ENCODE measurements at regions not wholly inside any gene's neighbourhood (a gene's known extent, or its start where the extent isn't known, plus 50 kb on each side); places are given as distances from the start of the nearest gene placed in this dataset.
A peak's percentile ranks its signal among the peaks of the same experiment; 100 is the strongest.

- H3K4me3 Mint-ChIP-seq, result no peak overlapping the region
- Histone ChIP-seq H3K4me1 (ENCODE audit: control insufficient read depth, insufficient read depth, low read length) (peaks cover 8% of the 10 kb centered on the region), H3K36me3 (ENCODE audit: control insufficient read depth, insufficient read depth, low read length) (no peaks in the 10 kb centered on the region), H3K9ac (ENCODE audit: extremely low read depth, low read length, poor library complexity, severe bottlenecking) (no peak overlapping the region), H3K27ac (ENCODE audit: low read depth, low read length) (peak overlapping the region; percentile 74), H3K4me3 (ENCODE audit: low read length) (no peak overlapping the region), H3K9me3 (ENCODE audit: control insufficient read depth, low read length) (no peaks in the 10 kb centered on the region), H3K27me3 (ENCODE audit: control insufficient read depth, insufficient read depth, low read length, poor library complexity, severe bottlenecking) (no peaks in the 10 kb centered on the region)
- TF ChIP-seq CTCF (conservative IDR thresholded peaks at IDR 0.05), result no peak
- DNase-seq, result no peak
- H3K36me3 Mint-ChIP-seq (ENCODE audit: low read depth), result peaks cover 8% of the 10 kb centered on the region
- peaks cover 9% of the 10 kb centered on the region for H3K9me3 Mint-ChIP-seq
- H3K4me1 Mint-ChIP-seq, result peaks cover 23% of the 10 kb centered on the region
- 78 to 85% methylated on average over 14 to 19 of the region's 19 CpGs for WGBS, 2 experiments (ENCODE audit: insufficient coverage in 1 of 2, insufficient read length in 1 of 2)
- H3K27ac Mint-ChIP-seq, result no peak overlapping the region
- H3K27me3 Mint-ChIP-seq (ENCODE audit: insufficient read depth), result peaks cover 54% of the 10 kb centered on the region
Measured at GRCh38 chr15:93358166-93359059, 269.4 kb upstream of the RGMA start.

- H3K36me3 ChIP-seq (ENCODE audit: control insufficient read depth, insufficient read depth, low read length), result no peaks in the 10 kb centered on the region
- peak overlapping the region; percentile 3 for H3K27ac ChIP-seq (ENCODE audit: low read depth, low read length)
- H3K27ac Mint-ChIP-seq, result no peak overlapping the region
- peaks cover 8% of the 10 kb centered on the region for H3K27me3 Mint-ChIP-seq (ENCODE audit: insufficient read depth)
- no peak overlapping the region for H3K9ac ChIP-seq (ENCODE audit: extremely low read depth, low read length, poor library complexity, severe bottlenecking)
- no peak overlapping the region for H3K4me3 ChIP-seq (ENCODE audit: low read length)
- H3K27me3 ChIP-seq (ENCODE audit: control insufficient read depth, insufficient read depth, low read length, poor library complexity, severe bottlenecking), result no peaks in the 10 kb centered on the region
- no peaks in the 10 kb centered on the region for H3K4me1 ChIP-seq (ENCODE audit: control insufficient read depth, insufficient read depth, low read length)
- peaks cover 19% of the 10 kb centered on the region for H3K36me3 Mint-ChIP-seq (ENCODE audit: low read depth)
- H3K4me3 Mint-ChIP-seq, result no peak overlapping the region
- no peak for TF ChIP-seq CTCF (conservative IDR thresholded peaks at IDR 0.05)
- peaks cover 3% of the 10 kb centered on the region for H3K4me1 Mint-ChIP-seq
- peaks cover 24% of the 10 kb centered on the region for H3K9me3 ChIP-seq (ENCODE audit: control insufficient read depth, low read length)
- DNase-seq, result no peak
- 74 to 89% methylated on average over 6 to 7 of the region's 7 CpGs for WGBS, 2 experiments (ENCODE audit: insufficient coverage in 1 of 2, insufficient read length in 1 of 2)
- H3K9me3 Mint-ChIP-seq, result peaks cover 34% of the 10 kb centered on the region
Measured at GRCh38 chr15:93348711-93349545, 259.9 kb upstream of the RGMA start.

GRCh38 chr15:93347986-93348385, 259.0 kb upstream of the RGMA start:
- H3K27me3 Mint-ChIP-seq (ENCODE audit: insufficient read depth), result peaks cover 8% of the 10 kb centered on the region
- H3K27ac Mint-ChIP-seq, result no peak overlapping the region
- no peak overlapping the region for H3K4me3 Mint-ChIP-seq
- H3K9me3 Mint-ChIP-seq, result peaks cover 28% of the 10 kb centered on the region
- H3K4me3 ChIP-seq (ENCODE audit: low read length), result no peak overlapping the region
- peaks cover 24% of the 10 kb centered on the region for H3K9me3 ChIP-seq (ENCODE audit: control insufficient read depth, low read length)
- 83 to 86% methylated on average over 1 of the region's 1 CpG for WGBS, 2 experiments (ENCODE audit: insufficient coverage in 1 of 2, insufficient read length in 1 of 2)
- H3K27me3 ChIP-seq (ENCODE audit: control insufficient read depth, insufficient read depth, low read length, poor library complexity, severe bottlenecking), result no peaks in the 10 kb centered on the region
- H3K9ac ChIP-seq (ENCODE audit: extremely low read depth, low read length, poor library complexity, severe bottlenecking), result no peak overlapping the region
- no peak for DNase-seq
- H3K4me1 Mint-ChIP-seq, result peaks cover 3% of the 10 kb centered on the region
- no peaks in the 10 kb centered on the region for H3K36me3 ChIP-seq (ENCODE audit: control insufficient read depth, insufficient read depth, low read length)
- TF ChIP-seq CTCF (conservative IDR thresholded peaks at IDR 0.05), result no peak
- peaks cover 19% of the 10 kb centered on the region for H3K36me3 Mint-ChIP-seq (ENCODE audit: low read depth)
- H3K27ac ChIP-seq (ENCODE audit: low read depth, low read length), result peak overlapping the region; percentile 66
- H3K4me1 ChIP-seq (ENCODE audit: control insufficient read depth, insufficient read depth, low read length), result no peaks in the 10 kb centered on the region

All from endodermal cell (in vitro differentiated cells).